CD4-positive, CD25-positive, alpha-beta regulatory T cell (primary cell): ENCODE measurements at regions not wholly inside any gene's neighbourhood (a gene's known extent, or its start where the extent isn't known, plus 50 kb on each side); places are given as distances from the start of the nearest gene placed in this dataset.

Source experiments
- ATAC-seq, 2 donors: fragments of 150-1000 bp; cut with Tn5 transposase; one replicate each; pipeline ENCODE4 v1.10.0; 2021; ENCODE audit warnings: low read depth in 2 of 2, moderate number of reproducible peaks in 2 of 2, moderate library complexity in 1 of 2
- DNase-seq, 3 donors: peaks; one replicate each; pipeline versions ENCODE4 v3.0.0 to v3.0.0-alpha.2; 2012 to 2022; ENCODE audit warnings: mixed read lengths in 1 of 3
- H3K27ac ChIP-seq: one replicate; pipeline ENCODE4 v1.7.0; 2013; ENCODE audit warnings: mild to moderate bottlenecking, low read length; ENCODE audit not compliant: insufficient read depth, poor library complexity, severe bottlenecking
- H3K27me3 ChIP-seq: one replicate; pipeline ENCODE4 v1.7.0; 2013; ENCODE audit warnings: low read length; ENCODE audit not compliant: control insufficient read depth, insufficient read depth
- H3K36me3 ChIP-seq: one replicate; pipeline ENCODE4 v1.7.0; 2013; ENCODE audit warnings: mild to moderate bottlenecking, low read length, moderate library complexity; ENCODE audit not compliant: control insufficient read depth, insufficient read depth
- H3K4me1 ChIP-seq: 2 replicates; pipeline ENCODE4 v1.7.0; 2013; ENCODE audit warnings: mild to moderate bottlenecking, low read length; ENCODE audit not compliant: insufficient read depth, control insufficient read depth, poor library complexity, severe bottlenecking
- H3K4me3 ChIP-seq: one replicate; pipeline ENCODE4 v1.7.0; 2013; ENCODE audit warnings: low read depth, mild to moderate bottlenecking, low read length, moderate library complexity
- H3K9me3 ChIP-seq, 2 experiments: 1 replicate in 1 of 2; 2 replicates in 1 of 2; pipeline ENCODE4 v1.7.0; 2013; ENCODE audit warnings: low read length in 2 of 2, mild to moderate bottlenecking in 1 of 2, moderate library complexity in 1 of 2; ENCODE audit not compliant: control insufficient read depth in 2 of 2
- H3K27ac Mint-ChIP-seq, 3 donors: one replicate each; pipeline ENCODE4 v1.8.0; 2020 to 2022; ENCODE audit warnings: mild to moderate bottlenecking in 3 of 3, mixed read lengths in 3 of 3, moderate library complexity in 2 of 3
- H3K27me3 Mint-ChIP-seq: one replicate; pipeline ENCODE4 v1.8.0; 2022; ENCODE audit warnings: mild to moderate bottlenecking, mixed read lengths
- H3K36me3 Mint-ChIP-seq: one replicate; pipeline ENCODE4 v1.8.0; 2020; ENCODE audit warnings: mixed read lengths
- H3K4me1 Mint-ChIP-seq, 4 donors: one replicate each; pipeline ENCODE4 v1.8.0; 2020 to 2022; ENCODE audit warnings: mixed read lengths in 4 of 4, mild to moderate bottlenecking in 1 of 4
- H3K4me3 Mint-ChIP-seq, 4 donors: one replicate each; pipeline ENCODE4 v1.8.0; 2020 to 2022; ENCODE audit warnings: mild to moderate bottlenecking in 4 of 4, mixed read lengths in 4 of 4, moderate library complexity in 3 of 4
- H3K9me3 Mint-ChIP-seq, 7 donors: one replicate each; pipeline ENCODE4 v1.8.0; 2020 to 2022; ENCODE audit warnings: mixed read lengths in 7 of 7, mild to moderate bottlenecking in 3 of 7, moderate library complexity in 2 of 7

GRCh38 chr7:97580205-97580604, 151.7 kb upstream of the TAC1 start:
- Histone ChIP-seq H3K27ac (no peak overlapping the region), H3K9me3 (no peaks in the 10 kb centered on the region), H3K4me1 (no peaks in the 10 kb centered on the region), H3K4me3 (no peak overlapping the region), H3K27me3 (no peaks in the 10 kb centered on the region), H3K36me3 (no peaks in the 10 kb centered on the region)
- H3K4me1 Mint-ChIP-seq = no peaks in the 10 kb centered on the region
- H3K36me3 Mint-ChIP-seq = no peaks in the 10 kb centered on the region
- no peak overlapping the region for H3K4me3 Mint-ChIP-seq
- H3K9me3 Mint-ChIP-seq = peaks cover 0 to 3% (median 0%) of the 10 kb centered on the region in 7 donors
- ATAC-seq (no peak), DNase-seq (no peak)
- no peaks in the 10 kb centered on the region for H3K27me3 Mint-ChIP-seq
- H3K27ac Mint-ChIP-seq = no peak overlapping the region

- Histone ChIP-seq H3K4me1 (no peaks in the 10 kb centered on the region), H3K4me3 (no peak overlapping the region), H3K27me3 (no peaks in the 10 kb centered on the region), H3K36me3 (no peaks in the 10 kb centered on the region), H3K27ac (no peak overlapping the region), H3K9me3 (no peaks in the 10 kb centered on the region)
- H3K36me3 Mint-ChIP-seq = no peaks in the 10 kb centered on the region
- H3K27ac Mint-ChIP-seq = no peak overlapping the region
- H3K9me3 Mint-ChIP-seq = peaks cover 0 to 3% (median under 1%) of the 10 kb centered on the region in 7 donors
- no peak overlapping the region for H3K4me3 Mint-ChIP-seq
- DNase-seq = no peak
- no peaks in the 10 kb centered on the region for H3K4me1 Mint-ChIP-seq
- ATAC-seq = no peak
- H3K27me3 Mint-ChIP-seq = no peaks in the 10 kb centered on the region
Observed at GRCh38 chr7:97595439-97595838, 136.4 kb upstream of the TAC1 start.

- no peaks in the 10 kb centered on the region for H3K27me3 ChIP-seq
- no peak for ATAC-seq
- Mint-ChIP-seq H3K27ac (no peak overlapping the region), H3K4me1 (no peaks in the 10 kb centered on the region), H3K9me3 (peaks cover 0 to 3% (median 0%) of the 10 kb centered on the region in 7 donors), H3K4me3 (no peak overlapping the region), H3K27me3 (no peaks in the 10 kb centered on the region), H3K36me3 (no peaks in the 10 kb centered on the region)
- no peak overlapping the region for H3K27ac ChIP-seq
- DNase-seq = no peak
- H3K9me3 ChIP-seq = no peaks in the 10 kb centered on the region
- no peaks in the 10 kb centered on the region for H3K36me3 ChIP-seq
- no peaks in the 10 kb centered on the region for H3K4me1 ChIP-seq
- no peak overlapping the region for H3K4me3 ChIP-seq
Observed at GRCh38 chr7:97601931-97602457, 129.9 kb upstream of the TAC1 start.

- DNase-seq = no peak
- ATAC-seq = no peak
- Mint-ChIP-seq H3K4me3 (no peak overlapping the region), H3K36me3 (no peaks in the 10 kb centered on the region), H3K27me3 (peaks cover 4% of the 10 kb centered on the region), H3K4me1 (no peaks in the 10 kb centered on the region), H3K9me3 (peaks cover 0 to 6% (median 2%) of the 10 kb centered on the region in 7 donors), H3K27ac (no peak overlapping the region)
- no peaks in the 10 kb centered on the region for H3K4me1 ChIP-seq
- H3K27me3 ChIP-seq = no peaks in the 10 kb centered on the region
- H3K27ac ChIP-seq = no peak overlapping the region
- no peaks in the 10 kb centered on the region for H3K36me3 ChIP-seq
- no peak overlapping the region for H3K4me3 ChIP-seq
- H3K9me3 ChIP-seq = no peaks in the 10 kb centered on the region
Observed at GRCh38 chr7:97620495-97620894, 111.4 kb upstream of the TAC1 start.

GRCh38 chr7:97623333-97623732, 108.6 kb upstream of the TAC1 start:
- Histone ChIP-seq H3K36me3 (no peaks in the 10 kb centered on the region), H3K4me3 (no peak overlapping the region), H3K9me3 (peaks cover 0 to 2% of the 10 kb centered on the region in 2 experiments), H3K27ac (no peak overlapping the region), H3K4me1 (no peaks in the 10 kb centered on the region), H3K27me3 (no peaks in the 10 kb centered on the region)
- DNase-seq (no peak), ATAC-seq (no peak)
- H3K27me3 Mint-ChIP-seq = peaks cover 5% of the 10 kb centered on the region
- H3K4me1 Mint-ChIP-seq = no peaks in the 10 kb centered on the region
- H3K27ac Mint-ChIP-seq = no peak overlapping the region
- H3K4me3 Mint-ChIP-seq = no peak overlapping the region
- H3K36me3 Mint-ChIP-seq = no peaks in the 10 kb centered on the region
- peaks cover 0 to 8% (median 3%) of the 10 kb centered on the region in 7 donors for H3K9me3 Mint-ChIP-seq

- peaks cover 0 to 2% of the 10 kb centered on the region in 2 experiments for H3K9me3 ChIP-seq
- no peaks in the 10 kb centered on the region for H3K36me3 ChIP-seq
- Mint-ChIP-seq H3K27ac (no peak overlapping the region), H3K27me3 (peaks cover 5% of the 10 kb centered on the region), H3K9me3 (peaks cover 0 to 9% (median 4%) of the 10 kb centered on the region in 7 donors), H3K36me3 (no peaks in the 10 kb centered on the region), H3K4me1 (no peaks in the 10 kb centered on the region), H3K4me3 (no peak overlapping the region)
- no peak for ATAC-seq
- H3K4me3 ChIP-seq = no peak overlapping the region
- no peak for DNase-seq
- no peaks in the 10 kb centered on the region for H3K4me1 ChIP-seq
- H3K27me3 ChIP-seq = no peaks in the 10 kb centered on the region
- no peak overlapping the region for H3K27ac ChIP-seq
Observed at GRCh38 chr7:97630116-97630515, 101.8 kb upstream of the TAC1 start.

- Histone ChIP-seq H3K27me3 (no peaks in the 10 kb centered on the region), H3K27ac (no peak overlapping the region), H3K9me3 (no peaks in the 10 kb centered on the region), H3K4me3 (no peak overlapping the region), H3K4me1 (no peaks in the 10 kb centered on the region), H3K36me3 (no peaks in the 10 kb centered on the region)
- Mint-ChIP-seq H3K36me3 (no peaks in the 10 kb centered on the region), H3K27ac (no peak overlapping the region), H3K27me3 (no peaks in the 10 kb centered on the region), H3K9me3 (peaks cover 0 to 4% (median 0%) of the 10 kb centered on the region in 7 donors), H3K4me1 (no peaks in the 10 kb centered on the region), H3K4me3 (no peak overlapping the region)
- DNase-seq (no peak), ATAC-seq (no peak)
Observed at GRCh38 chr7:97635622-97636021, 96.3 kb upstream of the TAC1 start.

- no peak for ATAC-seq
Observed at GRCh38 chr7:97639036-97639435, 92.8 kb upstream of the TAC1 start.

More at GRCh38 chr7:97639036-97639435, 92.8 kb upstream of the TAC1 start:
- Mint-ChIP-seq H3K4me3 (no peak overlapping the region), H3K27me3 (no peaks in the 10 kb centered on the region), H3K27ac (no peak overlapping the region), H3K4me1 (no peaks in the 10 kb centered on the region), H3K36me3 (no peaks in the 10 kb centered on the region), H3K9me3 (peaks cover 0 to 6% (median 1%) of the 10 kb centered on the region in 7 donors)
- no peak overlapping the region for H3K27ac ChIP-seq
- no peaks in the 10 kb centered on the region for H3K4me1 ChIP-seq
- no peaks in the 10 kb centered on the region for H3K9me3 ChIP-seq
- no peak overlapping the region for H3K4me3 ChIP-seq
- no peaks in the 10 kb centered on the region for H3K36me3 ChIP-seq
- no peaks in the 10 kb centered on the region for H3K27me3 ChIP-seq
- DNase-seq = no peak
